Bronchial epithelial cell (primary cell): ENCODE measurements at regions not wholly inside any gene's neighbourhood (a gene's known extent, or its start where the extent isn't known, plus 50 kb on each side); places are given as distances from the start of the nearest gene placed in this dataset.
"Not testable (repeated sequence)": the region's sequence is repeated elsewhere in the genome, so short reads cannot be mapped to it uniquely, and the experiment has no call there.

Experiments
- DNase-seq: peaks from one replicate; pipeline ENCODE4 v3.0.0-alpha.2; 2010; ENCODE audit warnings: low read depth
- FAIRE-seq: peaks from 2 replicates; lab custom pipeline; 2011; peaks lifted over from hg19 to GRCh38; lab: Jason Lieb, UNC
- H3K27me3 ChIP-seq: 2 replicates; pipeline ENCODE4 v1.5.1; 2011; ENCODE audit warnings: low read length; ENCODE audit not compliant: control insufficient read depth, insufficient read depth
- H3K36me3 ChIP-seq: 2 replicates; pipeline ENCODE4 v1.5.1; 2011; ENCODE audit warnings: low read length; ENCODE audit not compliant: control insufficient read depth, insufficient read depth
- H3K4me3 ChIP-seq: 2 replicates; pipeline ENCODE4 v1.5.1; 2011; ENCODE audit warnings: mild to moderate bottlenecking, low read depth, low read length, control low read depth
- CTCF ChIP-seq: IDR thresholded peaks from 2 replicates; pipeline ENCODE4 v1.5.1; 2011; ENCODE audit warnings: mild to moderate bottlenecking, moderate library complexity, low read length, control low read depth, inconsistent platforms; ENCODE audit not compliant: insufficient read depth, severe bottlenecking

- DNase-seq, result peak; percentile 53
- peak; percentile 68 for FAIRE-seq
- Histone ChIP-seq H3K4me3 (no peak overlapping the region), H3K27me3 (no peaks in the 10 kb centered on the region), H3K36me3 (no peaks in the 10 kb centered on the region)
- TF ChIP-seq CTCF, result no peak
Observed at GRCh38 chr3:88879905-88880304, 227.5 kb upstream of the EPHA3 start.

- Histone ChIP-seq H3K27me3 (no peaks in the 10 kb centered on the region), H3K36me3 (no peaks in the 10 kb centered on the region), H3K4me3 (no peak overlapping the region)
- DNase-seq (no peak), FAIRE-seq (no peak)
- no peak for TF ChIP-seq CTCF
Observed at GRCh38 chr3:88882121-88882520, 225.3 kb upstream of the EPHA3 start.

- DNase-seq, H3K27me3 ChIP-seq, H3K36me3 ChIP-seq, FAIRE-seq, H3K4me3 ChIP-seq: not testable (repeated sequence)
Observed at GRCh38 chr3:88886624-88887023, 220.8 kb upstream of the EPHA3 start.

GRCh38 chr3:88896026-88896425 lies 211.4 kb upstream of the EPHA3 start:
- no peaks in the 10 kb centered on the region for H3K36me3 ChIP-seq
- DNase-seq, result peak; percentile 41
- no peak for TF ChIP-seq CTCF
- H3K27me3 ChIP-seq, result no peaks in the 10 kb centered on the region
- no peak overlapping the region for H3K4me3 ChIP-seq
- FAIRE-seq, result no peak

- TF ChIP-seq CTCF, result no peak
- no peak for FAIRE-seq
- no peak for DNase-seq
- no peaks in the 10 kb centered on the region for H3K36me3 ChIP-seq
- H3K4me3 ChIP-seq, result no peak overlapping the region
- H3K27me3 ChIP-seq, result no peaks in the 10 kb centered on the region
Observed at GRCh38 chr3:88912294-88912877, 195.0 kb upstream of the EPHA3 start.

GRCh38 chr3:88918841-88919240 lies 188.6 kb upstream of the EPHA3 start:
- FAIRE-seq, result no peak
- no peak for TF ChIP-seq CTCF
- Histone ChIP-seq H3K27me3 (no peaks in the 10 kb centered on the region), H3K36me3 (no peaks in the 10 kb centered on the region), H3K4me3 (no peak overlapping the region)
- no peak for DNase-seq
